ENCODE measurements at regions not wholly inside any gene's neighbourhood (a gene's known extent, or its start where the extent isn't known, plus 50 kb on each side); places are given as distances from the start of the nearest gene placed in this dataset.
A peak's percentile ranks its signal among the peaks of the same experiment; 100 is the strongest.
"Not testable (repeated sequence)": the region's sequence is repeated elsewhere in the genome, so short reads cannot be mapped to it uniquely, and the experiment has no call there.

DNA sequence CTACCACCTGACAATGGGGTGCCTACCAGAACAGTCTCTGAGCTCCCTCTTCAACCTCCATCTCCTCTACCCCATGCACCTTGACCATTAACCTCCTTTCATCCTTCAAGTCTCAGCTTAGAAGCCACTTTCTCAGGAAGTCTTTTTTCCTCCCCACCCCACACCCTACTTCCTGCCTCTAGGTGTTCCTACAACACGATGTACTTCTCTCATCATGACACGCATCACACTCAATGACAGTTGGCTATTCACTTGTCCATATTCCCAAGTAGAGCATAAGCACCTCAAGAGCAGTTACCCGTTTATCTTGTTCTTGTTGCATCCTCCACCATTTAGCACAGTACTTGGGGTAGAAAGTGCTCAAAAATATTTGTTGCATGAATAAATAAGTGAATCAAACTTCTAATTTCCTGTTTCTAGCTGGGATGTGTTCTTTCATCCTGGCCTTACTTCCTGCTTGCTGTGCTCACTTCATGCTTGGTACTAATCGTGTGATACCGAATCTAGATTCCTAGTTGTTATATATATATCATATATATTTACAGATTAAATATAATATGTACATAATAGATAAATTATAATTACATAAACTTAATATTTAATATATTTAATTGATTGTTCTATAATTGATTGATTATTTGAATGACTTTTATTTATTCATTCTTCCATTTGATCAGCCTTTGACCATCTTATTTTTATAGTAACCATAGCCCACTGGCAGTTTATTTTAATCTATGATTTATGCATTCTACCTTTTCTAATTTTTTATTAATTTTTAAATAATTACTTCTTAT lies 177.5 kb upstream of the TMEM45B start:
- H3K27ac ChIP-seq: no peak overlapping the region
- TF ChIP-seq, protein P1, sequence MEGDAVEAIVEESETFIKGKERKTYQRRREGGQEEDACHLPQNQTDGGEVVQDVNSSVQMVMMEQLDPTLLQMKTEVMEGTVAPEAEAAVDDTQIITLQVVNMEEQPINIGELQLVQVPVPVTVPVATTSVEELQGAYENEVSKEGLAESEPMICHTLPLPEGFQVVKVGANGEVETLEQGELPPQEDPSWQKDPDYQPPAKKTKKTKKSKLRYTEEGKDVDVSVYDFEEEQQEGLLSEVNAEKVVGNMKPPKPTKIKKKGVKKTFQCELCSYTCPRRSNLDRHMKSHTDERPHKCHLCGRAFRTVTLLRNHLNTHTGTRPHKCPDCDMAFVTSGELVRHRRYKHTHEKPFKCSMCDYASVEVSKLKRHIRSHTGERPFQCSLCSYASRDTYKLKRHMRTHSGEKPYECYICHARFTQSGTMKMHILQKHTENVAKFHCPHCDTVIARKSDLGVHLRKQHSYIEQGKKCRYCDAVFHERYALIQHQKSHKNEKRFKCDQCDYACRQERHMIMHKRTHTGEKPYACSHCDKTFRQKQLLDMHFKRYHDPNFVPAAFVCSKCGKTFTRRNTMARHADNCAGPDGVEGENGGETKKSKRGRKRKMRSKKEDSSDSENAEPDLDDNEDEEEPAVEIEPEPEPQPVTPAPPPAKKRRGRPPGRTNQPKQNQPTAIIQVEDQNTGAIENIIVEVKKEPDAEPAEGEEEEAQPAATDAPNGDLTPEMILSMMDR (conservative IDR thresholded peaks at IDR 0.05): no peak

DNA sequence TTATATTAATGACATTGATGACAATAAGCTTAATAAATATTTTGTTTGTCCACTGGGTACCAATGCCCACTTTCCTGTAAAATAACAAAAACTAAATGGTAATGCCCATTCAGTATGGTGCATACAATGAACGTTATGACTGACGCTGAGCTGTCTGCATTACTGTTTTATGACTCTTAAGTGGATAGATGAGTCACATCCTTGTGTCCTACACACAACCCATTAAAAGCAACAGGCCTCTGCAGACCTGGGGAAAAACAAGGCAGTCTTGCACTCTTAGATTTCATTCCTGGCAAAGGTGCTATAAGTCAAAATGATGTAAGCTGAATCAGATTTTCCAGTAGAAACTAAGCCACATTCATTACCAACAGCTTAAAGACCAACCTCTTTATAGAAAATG lies 176.3 kb upstream of the TMEM45B start:
- TF ChIP-seq, protein P1 (conservative IDR thresholded peaks at IDR 0.05): no peak
- H3K27ac ChIP-seq: no peak overlapping the region

DNA sequence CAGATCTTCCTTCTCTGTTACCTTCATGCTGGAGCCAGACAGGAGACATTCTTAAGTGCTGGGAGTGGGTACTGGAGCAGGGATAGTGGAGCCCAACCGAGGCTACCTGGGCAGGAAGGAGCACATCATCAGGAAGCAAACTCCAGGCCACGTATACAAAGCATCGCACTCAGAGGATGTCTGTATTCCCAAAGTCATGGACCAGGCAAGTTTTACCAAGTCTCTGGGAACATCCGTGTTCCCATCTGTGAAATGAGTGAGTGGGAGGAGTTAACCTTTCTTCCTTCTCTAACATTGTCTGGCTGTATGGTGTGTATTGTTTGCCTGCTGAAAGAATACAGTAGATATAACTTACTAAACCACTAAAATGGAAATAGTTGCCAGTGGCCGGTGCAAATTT lies 175.0 kb upstream of the TMEM45B start:
- H3K27ac ChIP-seq: no peak overlapping the region
- TF ChIP-seq, protein P1 (conservative IDR thresholded peaks at IDR 0.05): no peak

DNA sequence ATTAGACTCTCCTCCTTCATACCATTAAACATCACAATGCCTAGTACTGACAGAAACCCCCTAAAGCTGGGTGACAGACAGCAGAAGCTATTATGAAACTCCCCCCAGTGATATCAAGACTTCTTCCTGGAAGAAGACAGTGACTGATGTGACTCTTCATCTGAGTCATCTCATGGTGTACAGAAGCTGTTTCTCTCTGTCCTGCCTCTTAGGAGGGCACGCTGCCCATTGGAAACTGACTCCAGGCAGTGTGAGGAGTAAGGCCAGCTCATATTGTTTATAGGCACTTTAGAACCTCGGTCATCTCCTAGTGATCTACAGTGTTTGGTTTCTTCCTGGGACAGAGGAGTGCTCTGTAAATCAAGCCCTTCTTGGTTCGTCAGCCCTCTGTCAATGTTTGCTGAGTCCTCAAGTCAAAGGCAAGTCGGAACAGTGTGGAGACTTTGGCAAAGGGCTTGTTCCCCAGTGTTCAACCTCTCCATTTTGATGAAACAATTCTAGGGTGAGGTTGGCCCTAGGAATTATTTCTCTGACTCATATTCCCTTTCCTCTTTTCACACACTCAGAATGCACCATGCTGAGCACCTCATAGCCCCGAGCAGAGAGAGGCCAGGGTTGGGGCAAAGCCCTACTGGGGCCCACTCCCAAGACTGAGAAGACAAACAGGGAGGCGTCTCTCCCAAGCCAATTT lies 172.5 kb upstream of the TMEM45B start:
- TF ChIP-seq, protein P1 (conservative IDR thresholded peaks at IDR 0.05): no peak
- peak overlapping the region; percentile 37; the same call in 1 of the 2 replicates for H3K27ac ChIP-seq

DNA sequence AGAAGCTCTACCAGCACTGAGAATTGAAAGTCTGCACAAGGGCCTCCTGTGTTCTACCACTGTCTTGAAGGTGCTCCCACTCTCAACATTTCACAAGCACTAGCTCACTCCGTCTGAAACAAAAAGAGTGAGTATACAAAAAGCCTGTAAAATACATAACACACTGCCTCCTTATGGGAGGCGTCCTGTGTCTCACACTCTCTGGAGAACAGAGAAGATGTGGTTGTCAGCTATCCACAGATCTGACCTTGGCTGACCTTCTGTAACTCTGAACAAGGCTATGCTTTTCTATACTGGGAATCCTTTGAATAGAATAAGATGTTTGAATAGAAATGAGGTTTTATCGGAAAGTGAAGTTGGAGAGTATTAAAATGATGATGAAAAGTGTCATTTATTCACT lies 171.3 kb upstream of the TMEM45B start:
- no peak overlapping the region for H3K27ac ChIP-seq
- TF ChIP-seq, protein P1 (conservative IDR thresholded peaks at IDR 0.05): no peak

DNA sequence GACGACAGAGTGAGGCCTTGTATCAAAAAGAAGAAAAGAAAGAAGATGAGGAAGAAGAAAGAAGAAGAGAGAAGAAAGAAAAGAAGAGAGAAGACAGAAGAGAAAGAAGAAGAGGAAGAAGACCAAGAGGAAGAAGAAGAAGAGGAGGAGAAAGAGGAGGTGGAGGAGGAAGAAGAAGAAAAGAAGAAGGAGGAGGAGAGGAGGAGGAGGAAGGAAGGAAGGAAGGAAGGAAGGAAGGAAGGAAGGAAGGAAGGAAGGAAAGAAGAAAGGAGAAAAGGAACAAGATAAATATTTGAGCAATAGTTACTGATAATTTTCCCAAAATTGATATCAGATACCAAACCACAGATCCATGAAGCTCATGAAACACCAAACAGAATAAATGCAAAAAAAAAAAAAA lies 169.7 kb upstream of the TMEM45B start:
- TF ChIP-seq, protein P1 (conservative IDR thresholded peaks at IDR 0.05): no peak
- H3K27ac ChIP-seq: no peak overlapping the region

DNA sequence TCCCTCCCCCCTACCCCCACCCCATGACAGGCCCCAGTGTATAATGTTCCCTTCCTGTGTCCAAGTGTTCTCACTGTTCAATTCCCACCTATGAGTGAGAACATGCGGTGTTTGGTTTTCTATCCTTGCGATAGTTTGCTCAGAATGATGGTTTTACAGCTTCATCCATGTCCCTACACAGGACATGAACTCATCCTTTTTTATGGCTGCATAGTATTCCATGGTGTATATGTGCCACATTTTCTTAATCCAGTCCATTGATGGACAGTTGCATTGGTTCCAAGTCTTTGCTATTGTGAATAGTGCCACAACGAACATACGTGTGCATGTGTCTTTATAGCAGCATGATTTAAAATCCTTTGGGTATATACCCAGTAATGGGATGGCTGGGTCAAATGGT lies 165.6 kb upstream of the TMEM45B start:
- not testable (repeated sequence) for H3K27ac ChIP-seq

DNA sequence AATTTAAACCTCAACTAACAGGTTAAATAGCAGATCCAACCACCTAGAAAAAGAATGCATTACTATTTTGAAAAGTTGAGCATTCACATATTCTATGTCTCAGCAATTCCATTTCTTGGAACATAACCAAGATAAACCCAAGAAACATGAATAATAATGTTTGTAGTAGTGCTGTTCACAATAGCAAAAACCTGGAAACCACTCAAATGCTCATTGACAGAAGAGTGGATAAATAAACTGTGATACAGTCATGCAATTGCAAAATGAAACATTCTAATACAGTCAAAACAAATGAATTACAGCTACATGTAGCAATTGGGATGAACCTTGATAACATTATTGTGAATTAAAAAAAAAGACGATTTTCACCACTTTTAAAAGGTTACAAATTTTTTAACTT lies 162.8 kb upstream of the TMEM45B start:
- no peak overlapping the region for H3K27ac ChIP-seq
- TF ChIP-seq, protein P1 (conservative IDR thresholded peaks at IDR 0.05): no peak

Measured in VCaP (cell line).